ENCODE measurements at regions not wholly inside any gene's neighbourhood (a gene's known extent, or its start where the extent isn't known, plus 50 kb on each side); places are given as distances from the start of the nearest gene placed in this dataset.

DNA sequence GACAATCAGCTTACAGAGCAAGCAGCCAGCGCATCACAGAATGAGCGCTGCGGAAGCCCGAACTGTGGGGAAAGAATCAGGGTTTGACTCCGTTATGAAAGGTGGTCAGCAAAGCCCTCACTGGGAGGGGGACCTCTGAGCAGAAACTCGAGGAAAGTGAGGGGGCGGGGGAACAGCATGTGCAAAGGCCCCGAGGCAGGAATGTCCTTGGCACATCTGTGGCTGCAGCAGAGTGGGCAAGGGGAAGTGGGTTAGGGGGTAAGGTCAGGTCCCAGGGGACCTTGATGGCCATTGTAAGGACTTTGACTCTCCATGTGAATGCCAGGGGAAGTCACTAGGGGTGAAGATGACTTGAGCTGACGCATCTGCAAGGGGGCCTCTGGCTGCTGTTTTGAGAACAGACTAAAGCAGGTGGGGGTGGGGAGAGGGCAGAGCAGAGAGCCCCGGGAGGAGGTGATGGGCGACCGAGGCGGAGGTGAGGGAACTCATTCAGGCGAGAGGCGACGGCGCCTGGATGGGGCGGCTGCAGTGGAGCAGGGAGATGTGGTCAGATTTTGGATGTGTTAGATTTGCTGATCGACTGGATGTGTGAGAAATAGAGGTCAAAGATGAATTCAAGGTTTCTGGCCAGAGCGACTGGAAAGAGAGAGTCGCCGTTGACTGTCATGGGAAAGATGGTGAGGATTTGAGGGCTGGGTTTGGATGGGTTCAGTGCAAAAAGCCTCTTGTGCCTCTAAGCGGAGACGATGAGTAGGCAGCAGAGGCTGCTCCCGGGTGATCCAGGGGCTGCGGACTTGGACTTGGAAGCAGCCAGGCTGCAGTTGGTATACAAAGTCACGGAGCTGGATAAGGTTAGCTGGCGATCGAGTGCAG, 108.0 kb upstream of the ZBTB40 start:
- DNase-seq (no peak), ATAC-seq (ENCODE audit: insufficient read depth, low read depth) (no peak)
- TF ChIP-seq EZH2 (IDR thresholded peaks at IDR 0.05; ENCODE audit: borderline replicate concordance, low read depth, low read length, severe bottlenecking): no peak
- TF ChIP-seq, protein P1, sequence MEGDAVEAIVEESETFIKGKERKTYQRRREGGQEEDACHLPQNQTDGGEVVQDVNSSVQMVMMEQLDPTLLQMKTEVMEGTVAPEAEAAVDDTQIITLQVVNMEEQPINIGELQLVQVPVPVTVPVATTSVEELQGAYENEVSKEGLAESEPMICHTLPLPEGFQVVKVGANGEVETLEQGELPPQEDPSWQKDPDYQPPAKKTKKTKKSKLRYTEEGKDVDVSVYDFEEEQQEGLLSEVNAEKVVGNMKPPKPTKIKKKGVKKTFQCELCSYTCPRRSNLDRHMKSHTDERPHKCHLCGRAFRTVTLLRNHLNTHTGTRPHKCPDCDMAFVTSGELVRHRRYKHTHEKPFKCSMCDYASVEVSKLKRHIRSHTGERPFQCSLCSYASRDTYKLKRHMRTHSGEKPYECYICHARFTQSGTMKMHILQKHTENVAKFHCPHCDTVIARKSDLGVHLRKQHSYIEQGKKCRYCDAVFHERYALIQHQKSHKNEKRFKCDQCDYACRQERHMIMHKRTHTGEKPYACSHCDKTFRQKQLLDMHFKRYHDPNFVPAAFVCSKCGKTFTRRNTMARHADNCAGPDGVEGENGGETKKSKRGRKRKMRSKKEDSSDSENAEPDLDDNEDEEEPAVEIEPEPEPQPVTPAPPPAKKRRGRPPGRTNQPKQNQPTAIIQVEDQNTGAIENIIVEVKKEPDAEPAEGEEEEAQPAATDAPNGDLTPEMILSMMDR (IDR thresholded peaks at IDR 0.05; ENCODE audit: borderline replicate concordance, extremely low read depth, low read length, poor library complexity, severe bottlenecking): no peak
- H3K4me1 ChIP-seq (ENCODE audit: insufficient read depth, low read length): no peaks in the 10 kb centered on the region
- peaks cover 12% of the 10 kb centered on the region for H3K27me3 ChIP-seq (ENCODE audit: insufficient read depth, low read length, poor library complexity)
- H3K9me3 ChIP-seq (ENCODE audit: insufficient read depth, low read length, severe bottlenecking): no peaks in the 10 kb centered on the region
- H3K9ac ChIP-seq (ENCODE audit: low read depth, low read length): no peak overlapping the region
- no peak overlapping the region for H3K4me3 ChIP-seq (ENCODE audit: low read depth in 1 of 2, low read length in 2 of 2)
- H2AFZ ChIP-seq (ENCODE audit: low read depth, low read length): no peak overlapping the region
- no peak overlapping the region for H3K4me2 ChIP-seq (ENCODE audit: insufficient read depth, low read length)
- peaks cover 13% of the 10 kb centered on the region; the same call in 1 of the 2 replicates for H4K20me1 ChIP-seq (ENCODE audit: insufficient read depth, low read length)
- H3K36me3 ChIP-seq (ENCODE audit: insufficient read depth, low read length): no peaks in the 10 kb centered on the region
- H3K79me2 ChIP-seq (ENCODE audit: insufficient read depth, low read length): no peaks in the 10 kb centered on the region
- H3K27ac ChIP-seq (ENCODE audit: low read length): no peak overlapping the region

DNA sequence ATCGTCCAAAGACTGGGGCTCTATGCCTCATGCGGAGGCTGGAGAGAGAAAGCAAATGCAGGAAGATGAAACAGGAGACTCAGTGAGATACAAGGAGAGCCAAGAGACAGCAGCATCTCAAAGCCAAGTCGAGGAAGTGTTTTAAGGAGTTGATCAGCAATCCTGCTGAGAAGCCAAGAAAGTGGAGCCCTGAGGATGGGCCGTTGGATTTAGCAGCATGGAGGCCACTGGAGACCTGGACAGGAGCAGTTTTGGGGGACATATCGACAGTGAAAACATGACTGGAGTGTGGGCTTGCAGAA, 107.4 kb upstream of the ZBTB40 start:
- ATAC-seq (ENCODE audit: insufficient read depth, low read depth) (no peak), DNase-seq (no peak)
- H3K9me3 ChIP-seq (ENCODE audit: insufficient read depth, low read length, severe bottlenecking): no peaks in the 10 kb centered on the region
- H4K20me1 ChIP-seq (ENCODE audit: insufficient read depth, low read length): peaks cover 13% of the 10 kb centered on the region; the same call in 1 of the 2 replicates
- no peak overlapping the region for H3K9ac ChIP-seq (ENCODE audit: low read depth, low read length)
- peaks cover 12% of the 10 kb centered on the region for H3K27me3 ChIP-seq (ENCODE audit: insufficient read depth, low read length, poor library complexity)
- H3K4me2 ChIP-seq (ENCODE audit: insufficient read depth, low read length): no peak overlapping the region
- no peak overlapping the region for H3K27ac ChIP-seq (ENCODE audit: low read length)
- H3K4me1 ChIP-seq (ENCODE audit: insufficient read depth, low read length): no peaks in the 10 kb centered on the region
- no peaks in the 10 kb centered on the region for H3K79me2 ChIP-seq (ENCODE audit: insufficient read depth, low read length)
- H3K36me3 ChIP-seq (ENCODE audit: insufficient read depth, low read length): no peaks in the 10 kb centered on the region
- no peak overlapping the region for H3K4me3 ChIP-seq (ENCODE audit: low read depth in 1 of 2, low read length in 2 of 2)
- no peak overlapping the region for H2AFZ ChIP-seq (ENCODE audit: low read depth, low read length)
- no peak for TF ChIP-seq EZH2 (IDR thresholded peaks at IDR 0.05; ENCODE audit: borderline replicate concordance, low read depth, low read length, severe bottlenecking)
- TF ChIP-seq, protein P1 (IDR thresholded peaks at IDR 0.05; ENCODE audit: borderline replicate concordance, extremely low read depth, low read length, poor library complexity, severe bottlenecking): no peak

DNA sequence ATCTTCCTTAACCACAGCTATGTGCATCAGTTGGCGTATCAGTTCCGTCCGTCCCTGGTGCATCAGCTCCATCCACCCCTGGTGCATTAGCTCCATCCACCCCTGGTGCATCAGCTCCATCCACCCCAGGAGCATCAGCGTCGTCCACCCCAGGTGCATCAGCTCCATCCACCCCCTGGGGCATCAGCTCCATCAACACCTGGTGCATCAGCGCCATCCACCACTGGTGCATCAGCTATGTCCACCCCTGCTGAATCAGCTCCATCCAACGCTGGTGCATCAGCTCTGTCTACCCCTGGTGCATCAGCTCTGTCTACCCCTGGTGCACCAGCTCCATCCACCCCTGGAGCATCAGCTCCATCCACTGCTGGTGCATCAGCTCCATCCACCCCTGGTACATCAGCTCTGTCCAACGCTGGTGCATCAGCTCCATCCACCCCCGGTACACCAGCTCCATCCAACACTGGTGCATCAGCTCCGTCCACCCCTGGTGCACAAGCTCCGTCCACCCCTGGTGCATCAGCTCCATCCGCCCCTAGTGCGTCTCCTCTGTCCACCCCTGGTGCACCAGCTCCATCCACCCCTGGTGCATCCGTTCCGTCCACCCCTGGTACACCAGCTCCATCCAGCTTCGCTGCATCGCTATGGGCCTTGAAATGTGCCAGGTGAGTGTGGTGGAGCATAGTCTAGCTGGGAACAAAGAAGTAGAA, 106.6 kb upstream of the ZBTB40 start:
- Histone ChIP-seq H3K27me3 (ENCODE audit: insufficient read depth, low read length, poor library complexity) (peaks cover 17% of the 10 kb centered on the region), H3K36me3 (ENCODE audit: insufficient read depth, low read length) (no peaks in the 10 kb centered on the region), H3K9me3 (ENCODE audit: insufficient read depth, low read length, severe bottlenecking) (no peaks in the 10 kb centered on the region), H3K79me2 (ENCODE audit: insufficient read depth, low read length) (no peaks in the 10 kb centered on the region), H4K20me1 (ENCODE audit: insufficient read depth, low read length) (peaks cover 13% of the 10 kb centered on the region; the same call in 1 of the 2 replicates), H3K4me2 (ENCODE audit: insufficient read depth, low read length) (no peak overlapping the region), H3K9ac (ENCODE audit: low read depth, low read length) (no peak overlapping the region), H2AFZ (ENCODE audit: low read depth, low read length) (no peak overlapping the region), H3K4me3 (ENCODE audit: low read depth in 1 of 2, low read length in 2 of 2) (no peak overlapping the region), H3K27ac (ENCODE audit: low read length) (no peak overlapping the region), H3K4me1 (ENCODE audit: insufficient read depth, low read length) (no peaks in the 10 kb centered on the region)
- no peak for DNase-seq
- ATAC-seq (ENCODE audit: insufficient read depth, low read depth): no peak
- TF ChIP-seq, protein P1 (IDR thresholded peaks at IDR 0.05; ENCODE audit: borderline replicate concordance, extremely low read depth, low read length, poor library complexity, severe bottlenecking): no peak
- no peak for TF ChIP-seq EZH2 (IDR thresholded peaks at IDR 0.05; ENCODE audit: borderline replicate concordance, low read depth, low read length, severe bottlenecking)
